HG02938 (cell line): ENCODE measurements at regions not wholly inside any gene's neighbourhood (a gene's known extent, or its start where the extent isn't known, plus 50 kb on each side); places are given as distances from the start of the nearest gene placed in this dataset.
"Not testable (repeated sequence)": the region's sequence is repeated elsewhere in the genome, so short reads cannot be mapped to it uniquely, and the experiment has no call there.

Experiments used
- ATAC-seq: cut with Tn5 transposase; IDR thresholded peaks from one replicate; pipeline ENCODE4 v1.9.1; 2021; ENCODE audit warnings: mild to moderate bottlenecking, moderate library complexity; ENCODE audit not compliant: unreplicated experiment

DNA sequence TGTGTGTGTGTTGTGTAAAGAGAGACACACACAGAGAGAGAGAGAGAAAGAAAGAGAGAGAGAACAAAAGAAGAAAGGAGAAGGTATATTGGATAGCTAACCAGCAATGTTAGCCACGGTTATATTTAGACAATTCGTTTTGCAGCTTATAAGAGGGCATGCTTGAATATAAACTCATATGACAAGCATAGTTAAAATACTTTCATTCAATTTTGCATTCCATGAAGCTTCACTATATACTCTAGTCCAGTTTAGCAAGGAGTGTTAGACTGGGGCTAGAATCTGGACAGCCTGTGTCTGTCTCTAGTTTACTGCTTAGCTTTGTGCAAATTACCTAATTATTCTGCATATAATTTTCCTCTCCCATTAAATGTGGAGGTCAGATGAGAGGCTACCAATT is 525.9 kb upstream of the ZFP42 start:
- ATAC-seq: no peak

- no peak for ATAC-seq
These were observed 525.5 kb upstream of the ZFP42 start for GRCh38 chr4:187470061-187470460.

GRCh38 chr4:187474238-187474637 is 521.3 kb upstream of the ZFP42 start:
- ATAC-seq: no peak

GRCh38 chr4:187475901-187476300 is 519.7 kb upstream of the ZFP42 start:
- ATAC-seq: no peak

- ATAC-seq: no peak
These were observed 518.3 kb upstream of the ZFP42 start for GRCh38 chr4:187477224-187477623.

DNA sequence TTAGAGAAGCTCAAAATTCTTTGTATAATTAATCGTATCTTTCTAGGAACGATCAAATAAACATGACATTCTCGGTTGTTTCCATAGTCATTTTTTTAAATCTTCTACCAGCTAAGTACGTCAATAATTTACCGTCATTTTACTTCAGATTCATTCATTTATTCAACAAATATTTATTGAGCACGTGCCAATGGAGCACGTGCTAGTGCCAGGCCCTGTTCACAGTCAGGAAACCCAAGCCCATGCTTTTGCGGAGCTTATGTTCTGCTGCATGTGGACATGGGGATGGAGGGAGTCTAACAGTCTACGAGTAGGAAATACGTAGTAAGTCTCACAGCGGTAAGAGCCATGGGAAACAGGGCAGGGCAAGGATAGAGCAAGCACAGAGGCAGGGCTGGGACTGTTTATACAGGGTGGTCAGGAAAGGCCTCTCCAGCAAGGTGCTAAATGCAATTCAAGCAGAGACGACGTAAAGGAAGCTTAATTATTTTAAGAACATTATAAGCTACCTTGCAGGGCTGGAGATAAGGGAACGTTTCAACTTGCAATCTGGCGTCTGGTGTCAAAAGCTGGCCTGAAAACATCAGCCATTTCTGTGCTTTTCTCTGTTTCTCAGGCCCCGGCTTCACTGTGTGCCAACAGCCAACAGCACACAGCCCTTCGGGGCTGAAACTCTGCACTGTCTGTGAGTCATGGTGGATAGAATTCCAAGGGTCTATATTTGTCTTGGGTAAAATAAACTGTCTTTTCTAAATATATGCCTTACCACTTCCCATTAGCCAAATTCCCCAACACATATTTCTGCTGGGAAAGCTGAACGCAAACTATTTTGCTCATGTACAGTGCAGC is 517.1 kb upstream of the ZFP42 start:
- no peak for ATAC-seq

DNA sequence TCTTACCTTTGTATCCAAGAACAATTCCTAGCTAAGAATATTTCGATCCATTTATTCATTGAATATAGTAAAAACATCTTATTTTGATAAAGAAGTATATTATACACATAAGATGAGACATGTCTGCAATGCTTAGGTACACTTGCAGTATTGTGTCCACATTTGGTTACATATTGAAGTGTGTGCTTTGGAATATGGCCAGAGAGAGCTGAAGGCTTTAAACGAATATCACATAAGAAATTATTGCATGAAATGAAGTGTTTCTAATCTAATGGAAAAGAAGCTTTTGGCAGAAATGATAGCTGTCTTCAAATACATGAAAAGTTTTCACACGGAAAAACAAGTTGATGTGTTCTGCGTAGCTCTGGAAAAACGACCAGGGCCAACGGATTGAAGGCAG is 516.1 kb upstream of the ZFP42 start:
- no peak for ATAC-seq

DNA sequence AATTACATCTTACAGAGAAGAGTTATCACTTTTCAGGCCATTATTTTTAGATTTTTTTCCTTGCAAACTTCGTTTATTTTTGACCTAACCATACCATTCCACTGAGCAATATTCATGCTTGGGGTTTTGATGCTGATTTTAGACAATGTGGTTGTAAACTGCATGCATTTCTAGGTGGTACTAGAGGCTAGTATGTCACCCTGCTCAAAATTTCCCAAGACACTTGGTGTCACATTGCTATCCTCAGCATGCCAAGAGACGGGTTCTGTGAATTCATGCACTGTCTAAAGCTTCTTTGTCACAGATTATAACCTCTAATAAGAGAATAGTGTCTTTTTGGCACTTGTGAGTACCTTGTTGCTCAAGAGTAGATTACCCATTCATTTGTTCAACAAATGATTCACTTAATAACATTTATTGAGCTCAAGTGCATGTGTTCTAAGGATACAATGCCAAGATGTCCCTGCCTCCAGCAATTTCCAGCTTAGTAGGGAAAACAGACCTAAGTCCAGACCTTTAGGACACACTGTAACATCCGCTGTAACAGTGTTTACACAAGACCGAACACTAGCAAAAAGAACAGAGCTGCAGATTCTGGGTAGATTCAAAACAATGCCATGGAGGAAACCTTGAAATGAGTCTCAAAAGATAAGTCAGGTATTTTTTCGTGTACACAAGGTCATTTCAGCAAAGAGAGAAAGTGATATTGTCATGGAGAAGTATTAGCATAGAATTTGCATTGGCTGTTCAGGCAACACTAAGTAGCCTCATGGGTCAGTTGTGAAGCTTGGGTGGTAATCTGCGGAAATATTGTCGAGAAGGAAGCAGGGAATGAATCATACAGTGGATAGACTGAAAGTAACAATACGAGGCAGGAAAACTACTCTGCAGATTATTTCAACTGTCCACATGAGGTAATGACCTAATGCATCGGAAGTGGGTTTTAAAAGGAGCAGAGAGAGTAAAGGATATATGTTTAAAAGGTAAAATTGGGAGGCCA is 515.1 kb upstream of the ZFP42 start:
- no peak for ATAC-seq

DNA sequence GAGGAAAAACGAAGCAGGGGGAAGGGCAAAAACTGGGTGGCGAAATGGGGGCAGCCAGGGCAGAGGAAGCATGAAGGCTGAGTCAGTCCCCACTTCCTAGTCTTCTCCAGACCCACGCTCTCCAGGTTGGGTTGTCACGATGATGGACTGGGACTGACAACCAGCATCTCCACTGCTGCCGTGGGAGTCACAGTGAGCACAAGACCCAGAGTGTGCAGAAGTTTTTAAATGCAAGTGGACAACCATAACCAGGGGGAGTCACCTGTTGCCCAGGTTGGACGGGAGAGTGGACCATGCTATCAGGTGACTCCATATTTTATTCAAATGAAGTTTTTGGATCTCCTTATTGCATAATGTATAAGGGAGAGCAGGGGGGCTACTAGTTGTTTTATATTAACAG is 511.4 kb upstream of the ZFP42 start:
- ATAC-seq: no peak

GRCh38 chr4:187485676-187486075 is 509.9 kb upstream of the ZFP42 start:
- no peak for ATAC-seq

DNA sequence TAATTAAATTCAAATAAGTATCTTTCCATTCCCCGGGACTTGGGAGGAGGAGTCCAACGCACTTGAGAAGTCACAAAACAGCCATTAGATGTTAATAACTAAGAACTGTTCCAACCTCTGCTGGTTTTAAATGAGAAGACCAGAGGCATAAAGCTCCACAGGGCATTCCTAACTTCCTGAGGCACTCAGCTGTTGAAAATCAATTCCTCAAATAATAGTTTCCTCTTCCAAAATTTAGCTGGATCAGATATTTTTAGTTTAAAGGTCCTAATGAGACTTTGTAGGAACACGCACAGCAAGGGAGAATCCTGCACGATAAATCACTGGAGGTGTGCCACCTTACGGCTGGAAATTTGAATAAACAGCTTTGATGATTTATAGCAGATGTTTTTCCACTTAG is 504.3 kb upstream of the ZFP42 start:
- ATAC-seq: no peak

DNA sequence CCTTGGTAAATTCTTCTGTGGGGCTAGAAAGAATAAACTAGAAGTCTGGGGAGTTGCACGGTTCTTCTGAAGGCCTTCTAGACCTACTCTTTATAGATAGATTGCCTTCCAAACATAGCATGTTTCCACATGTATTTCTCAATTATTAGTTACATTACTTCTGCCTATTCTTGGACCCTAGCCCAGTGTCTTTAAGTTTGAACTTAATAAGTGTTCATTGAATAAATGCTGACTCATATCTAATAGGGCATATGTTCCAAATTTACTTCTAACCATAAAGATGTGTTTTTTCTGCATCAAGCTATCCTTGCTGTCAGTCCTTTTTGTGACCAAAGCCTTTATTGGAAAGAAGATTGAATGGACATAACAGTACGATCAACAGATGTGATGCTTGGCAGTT is 503.6 kb upstream of the ZFP42 start:
- no peak for ATAC-seq

GRCh38 chr4:187493661-187494060 is 501.9 kb upstream of the ZFP42 start:
- ATAC-seq: no peak

- ATAC-seq: no peak
These were observed 495.6 kb upstream of the ZFP42 start for GRCh38 chr4:187499956-187500355.

DNA sequence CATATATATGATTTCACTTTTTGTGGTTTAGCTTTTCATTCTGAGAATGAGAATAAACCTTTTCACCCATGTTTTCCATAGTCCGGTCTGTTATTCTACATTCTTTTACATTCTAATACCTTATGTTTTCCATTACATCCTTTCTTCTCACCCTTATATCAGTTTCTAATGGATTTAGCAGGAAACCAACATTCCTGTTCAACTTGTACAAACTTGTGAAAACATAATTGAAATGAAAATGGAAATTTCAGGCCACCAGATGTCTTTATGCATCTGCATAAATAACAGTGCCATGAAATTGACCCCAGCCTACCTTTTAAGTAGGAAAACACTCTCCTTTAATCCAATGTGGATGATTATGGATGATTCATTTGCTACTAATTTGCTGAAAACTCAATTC is 494.8 kb upstream of the ZFP42 start:
- no peak for ATAC-seq

GRCh38 chr4:187501731-187502130 is 493.8 kb upstream of the ZFP42 start:
- no peak for ATAC-seq

DNA sequence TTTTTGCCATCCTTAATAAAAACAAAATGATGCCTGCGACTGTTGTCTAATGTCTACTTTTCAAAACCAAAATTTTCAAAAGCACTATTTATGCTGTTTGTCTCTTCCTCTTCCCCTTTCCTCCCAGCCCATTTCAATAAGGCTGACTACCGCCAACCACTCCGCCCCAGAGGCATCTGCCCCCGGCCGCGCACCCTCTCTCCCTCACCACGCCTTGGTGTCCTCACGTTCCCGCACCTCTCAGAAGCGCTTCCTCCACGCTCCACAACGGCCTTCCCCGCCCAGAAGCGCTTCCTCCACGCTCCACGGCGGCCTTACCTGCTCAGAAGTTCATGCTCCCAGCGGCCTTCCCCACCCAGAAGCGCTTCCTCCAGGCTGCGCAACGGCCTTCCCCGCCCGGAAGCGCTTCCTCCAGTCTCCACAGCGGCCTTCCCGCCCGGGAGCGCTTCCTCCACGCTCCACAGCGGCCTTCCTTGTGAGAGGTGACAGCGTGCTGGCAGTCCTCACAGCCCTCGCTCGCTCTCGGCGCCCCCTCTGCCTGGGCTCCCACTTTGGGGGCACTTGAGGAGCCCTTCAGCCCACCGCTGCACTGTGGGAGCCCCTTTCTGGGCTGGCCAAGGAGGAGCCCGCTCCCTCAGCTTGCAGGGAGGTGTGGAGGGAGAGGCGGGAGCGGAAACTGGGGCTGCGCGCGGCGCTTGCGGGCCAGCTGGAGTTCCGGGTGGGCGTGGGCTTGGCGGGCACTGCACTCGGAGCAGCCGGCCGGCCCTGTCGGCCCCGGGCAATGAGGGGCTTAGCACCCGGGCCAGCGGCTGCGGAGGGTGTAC is 490.4 kb upstream of the ZFP42 start:
- ATAC-seq: no peak

DNA sequence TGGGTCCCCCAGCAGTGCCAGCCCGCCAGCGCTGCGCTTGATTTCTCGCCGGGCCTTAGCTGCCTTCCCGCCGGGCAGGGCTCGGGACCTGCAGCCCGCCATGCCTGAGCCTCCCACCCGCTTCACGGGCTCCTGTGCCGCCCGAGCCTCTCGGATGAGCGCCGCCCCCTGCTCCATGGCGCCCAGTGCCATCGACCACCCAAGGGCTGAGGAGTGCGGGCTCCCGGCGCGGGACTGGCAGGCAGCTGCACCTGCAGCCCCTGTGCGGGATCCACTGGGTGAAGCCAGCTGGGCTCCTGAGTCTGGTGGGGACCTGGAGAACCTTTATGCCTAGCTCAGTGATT is 489.8 kb upstream of the ZFP42 start:
- ATAC-seq: not testable (repeated sequence)

DNA sequence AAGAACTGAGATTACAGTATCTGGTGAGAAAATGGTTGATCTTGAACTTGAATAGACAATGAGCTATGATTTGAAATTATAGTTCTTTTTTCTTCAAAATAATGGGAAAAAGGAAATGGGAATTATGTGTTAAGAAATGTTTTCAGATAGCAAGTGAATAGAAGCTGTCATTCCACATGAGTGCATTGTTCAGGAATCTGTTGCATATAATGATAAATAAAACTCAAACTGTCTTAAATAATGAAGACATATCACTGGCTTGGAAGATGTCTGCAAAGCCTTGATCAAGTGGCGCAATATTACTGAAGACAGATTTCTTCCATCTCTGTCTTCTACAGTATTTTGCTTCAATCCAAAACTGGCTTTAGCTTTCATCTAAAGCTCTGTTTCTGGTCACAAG is 479.3 kb upstream of the ZFP42 start:
- no peak for ATAC-seq

DNA sequence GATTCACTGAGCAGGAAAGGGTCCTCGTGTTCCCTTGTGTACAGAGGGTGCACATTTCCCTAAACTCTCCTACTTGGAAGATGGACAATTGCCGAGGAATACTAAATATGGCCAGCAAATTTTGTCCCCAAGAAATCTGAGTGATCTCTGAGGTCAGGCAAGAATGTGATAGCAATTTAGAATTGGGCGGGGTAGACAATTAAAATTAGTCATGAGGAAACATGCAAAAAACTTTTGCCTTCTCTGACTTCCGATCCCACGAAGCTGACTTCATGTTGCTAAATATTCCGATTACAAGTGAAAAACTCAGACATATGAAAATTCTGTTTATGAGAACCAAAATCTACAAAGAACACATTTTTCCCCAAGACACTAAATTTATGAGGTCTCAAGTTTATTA is 453.9 kb upstream of the ZFP42 start:
- no peak for ATAC-seq

- ATAC-seq: no peak
These were observed 451.0 kb upstream of the ZFP42 start for GRCh38 chr4:187544461-187545053.
